ENCODE measurements at regions not wholly inside any gene's neighbourhood (a gene's known extent, or its start where the extent isn't known, plus 50 kb on each side); places are given as distances from the start of the nearest gene placed in this dataset.
A peak's percentile ranks its signal among the peaks of the same experiment; 100 is the strongest.

DNA sequence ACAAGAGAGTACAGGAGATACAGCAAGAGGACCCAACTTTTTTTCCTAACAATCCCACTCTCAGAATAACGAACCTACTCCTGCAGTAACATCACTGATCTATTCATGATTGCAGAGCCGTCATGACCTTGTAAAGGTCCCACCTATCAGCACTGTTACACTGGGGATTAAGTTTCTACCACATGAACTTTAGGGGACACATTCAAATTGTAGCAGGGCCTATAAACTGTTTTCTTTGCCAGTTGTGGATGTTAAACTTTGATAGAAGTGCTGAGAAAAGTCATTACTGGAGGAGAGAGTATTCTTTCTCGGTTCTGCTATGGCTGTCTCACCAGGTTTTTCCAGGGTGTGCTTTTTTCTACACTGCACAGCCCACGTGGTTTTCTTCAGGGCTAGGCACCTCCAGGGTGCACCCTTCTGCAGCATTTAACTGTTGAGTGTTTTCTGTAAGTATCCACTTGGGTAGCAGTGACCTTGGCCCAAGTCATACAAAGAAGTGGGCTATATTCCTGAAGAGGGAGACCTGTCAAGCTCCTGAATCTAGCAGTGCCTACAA lies 131.6 kb upstream of the AHR start:
- Mint-ChIP-seq H3K4me3 (no peak overlapping the region), H3K27ac (peak overlapping the region in 1 of 9 donors; percentile 9), H3K4me1 (peaks cover 0 to 37% (median 13%) of the 10 kb centered on the region in 7 donors), H3K27me3 (no peaks in the 10 kb centered on the region), H3K9me3 (peaks cover 0 to 14% (median 0%) of the 10 kb centered on the region in 11 donors), H3K36me3 (peaks cover 0 to 21% (median 0%) of the 10 kb centered on the region in 5 donors)
- H3K36me3 ChIP-seq (ENCODE audit: control insufficient read depth in 2 of 3, insufficient read depth in 3 of 3, low read length in 3 of 3) = no peaks in the 10 kb centered on the region
- H3K27ac ChIP-seq (ENCODE audit: low read depth, low read length) = no peak overlapping the region
- H3K9me3 ChIP-seq (ENCODE audit: control insufficient read depth in 2 of 3, low read length in 3 of 3) = no peaks in the 10 kb centered on the region
- peak in 1 of 9 donors; percentile 28 for DNase-seq
- ATAC-seq = no peak
- H3K27me3 ChIP-seq (ENCODE audit: control insufficient read depth in 2 of 2, insufficient read depth in 2 of 2, low read length in 2 of 2) = no peaks in the 10 kb centered on the region
- H3K4me1 ChIP-seq (ENCODE audit: control insufficient read depth in 2 of 2, insufficient read depth in 2 of 2, low read length in 2 of 2) = no peaks in the 10 kb centered on the region
- ChIA-PET POLR2A (no interaction called here), CTCF (interaction anchor here (1.1 kb wide), 1 partner anchor 30 kb away, joined by 3 read pairs; no protein-coding TSS in a partner anchor)
- intact Hi-C loops (cut with micrococcal nuclease) = loop anchor here in 1 of 2 donors (2.0 kb wide), 1 partner anchor 24 kb away; no protein-coding TSS in a partner anchor
- H3K4me3 ChIP-seq (ENCODE audit: low read length) = no peak overlapping the region

DNA sequence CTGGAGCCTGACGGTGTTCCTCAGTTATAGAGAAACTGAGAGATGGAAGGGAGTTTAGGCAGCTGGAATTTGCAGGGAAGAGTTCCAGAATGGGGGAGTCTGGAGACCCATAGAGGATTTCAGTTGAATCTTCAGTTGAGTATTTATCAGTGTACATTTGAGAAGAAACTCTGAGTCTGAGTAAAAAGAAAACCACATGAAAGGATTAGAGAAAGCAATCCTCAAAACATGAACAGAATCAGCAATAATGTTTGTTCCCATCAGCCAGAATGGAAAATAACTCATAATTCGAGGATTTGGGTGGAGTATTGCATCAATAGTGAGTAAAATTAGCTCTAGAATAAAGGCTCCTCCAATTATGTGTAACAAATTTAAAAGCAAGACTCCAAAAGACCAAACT lies 130.0 kb upstream of the AHR start:
- no peak for ATAC-seq
- no peak overlapping the region for H3K4me3 Mint-ChIP-seq
- H3K9me3 Mint-ChIP-seq = peaks cover 0 to 2% (median 0%) of the 10 kb centered on the region in 11 donors
- peaks cover 0 to 8% (median 0%) of the 10 kb centered on the region in 5 donors for H3K36me3 Mint-ChIP-seq
- H3K4me1 ChIP-seq (ENCODE audit: control insufficient read depth in 2 of 2, insufficient read depth in 2 of 2, low read length in 2 of 2) = no peaks in the 10 kb centered on the region
- peaks cover 0 to 32% (median 6%) of the 10 kb centered on the region in 7 donors for H3K4me1 Mint-ChIP-seq
- H3K27me3 Mint-ChIP-seq = peaks cover 0 to 4% (median 0%) of the 10 kb centered on the region in 5 donors
- H3K27ac ChIP-seq (ENCODE audit: low read depth, low read length) = no peak overlapping the region
- intact Hi-C loops (cut with micrococcal nuclease) = loop anchor here in 1 of 2 donors (2.0 kb wide), 1 partner anchor 14 kb away; no protein-coding TSS in a partner anchor
- H3K9me3 ChIP-seq (ENCODE audit: control insufficient read depth in 2 of 3, low read length in 3 of 3) = no peaks in the 10 kb centered on the region
- CTCF ChIA-PET = interaction anchor here (0.6 kb wide), 1 partner anchor 560 kb away, joined by 3 read pairs; no protein-coding TSS in a partner anchor
- POLR2A ChIA-PET = no interaction called here
- no peaks in the 10 kb centered on the region for H3K36me3 ChIP-seq (ENCODE audit: control insufficient read depth in 2 of 3, insufficient read depth in 3 of 3, low read length in 3 of 3)
- no peaks in the 10 kb centered on the region for H3K27me3 ChIP-seq (ENCODE audit: control insufficient read depth in 2 of 2, insufficient read depth in 2 of 2, low read length in 2 of 2)
- no peak for DNase-seq
- no peak overlapping the region for H3K27ac Mint-ChIP-seq
- no peak overlapping the region for H3K4me3 ChIP-seq (ENCODE audit: low read length)

DNA sequence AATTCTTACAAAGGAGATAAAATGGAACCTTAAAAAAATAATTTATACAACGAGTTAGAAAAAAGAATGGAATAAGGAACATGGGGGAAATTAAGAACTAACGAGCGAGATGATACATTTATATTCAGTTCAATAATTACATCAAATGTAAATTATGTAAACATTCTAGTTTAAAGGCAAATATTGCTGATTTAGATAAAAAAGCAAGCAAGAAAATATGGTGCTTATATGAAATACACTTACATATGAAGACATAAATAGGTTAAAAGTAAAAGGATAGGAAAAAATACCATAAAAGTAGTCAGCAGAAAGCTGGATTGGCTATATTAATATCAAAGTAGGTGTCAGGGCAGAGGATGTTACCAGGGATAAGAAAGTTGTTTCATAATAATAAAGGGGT lies 127.0 kb upstream of the AHR start:
- Histone ChIP-seq H3K27ac (ENCODE audit: low read depth, low read length) (no peak overlapping the region), H3K36me3 (ENCODE audit: control insufficient read depth in 2 of 3, insufficient read depth in 3 of 3, low read length in 3 of 3) (no peaks in the 10 kb centered on the region), H3K27me3 (ENCODE audit: control insufficient read depth in 2 of 2, insufficient read depth in 2 of 2, low read length in 2 of 2) (no peaks in the 10 kb centered on the region), H3K9me3 (ENCODE audit: control insufficient read depth in 2 of 3, low read length in 3 of 3) (no peaks in the 10 kb centered on the region), H3K4me3 (ENCODE audit: low read length) (no peak overlapping the region), H3K4me1 (ENCODE audit: control insufficient read depth in 2 of 2, insufficient read depth in 2 of 2, low read length in 2 of 2) (no peaks in the 10 kb centered on the region)
- Mint-ChIP-seq H3K27ac (no peak overlapping the region), H3K9me3 (peaks cover 0 to 3% (median 0%) of the 10 kb centered on the region in 11 donors), H3K4me1 (peaks cover 0 to 31% (median 6%) of the 10 kb centered on the region in 7 donors), H3K36me3 (peaks cover 0 to 7% (median 0%) of the 10 kb centered on the region in 5 donors), H3K4me3 (no peak overlapping the region), H3K27me3 (peaks cover 0 to 11% (median 0%) of the 10 kb centered on the region in 5 donors)
- POLR2A ChIA-PET = no interaction called here
- ATAC-seq (no peak), DNase-seq (no peak)
- CTCF ChIA-PET = no interaction called here
- intact Hi-C loops (cut with micrococcal nuclease) = no loop called here

DNA sequence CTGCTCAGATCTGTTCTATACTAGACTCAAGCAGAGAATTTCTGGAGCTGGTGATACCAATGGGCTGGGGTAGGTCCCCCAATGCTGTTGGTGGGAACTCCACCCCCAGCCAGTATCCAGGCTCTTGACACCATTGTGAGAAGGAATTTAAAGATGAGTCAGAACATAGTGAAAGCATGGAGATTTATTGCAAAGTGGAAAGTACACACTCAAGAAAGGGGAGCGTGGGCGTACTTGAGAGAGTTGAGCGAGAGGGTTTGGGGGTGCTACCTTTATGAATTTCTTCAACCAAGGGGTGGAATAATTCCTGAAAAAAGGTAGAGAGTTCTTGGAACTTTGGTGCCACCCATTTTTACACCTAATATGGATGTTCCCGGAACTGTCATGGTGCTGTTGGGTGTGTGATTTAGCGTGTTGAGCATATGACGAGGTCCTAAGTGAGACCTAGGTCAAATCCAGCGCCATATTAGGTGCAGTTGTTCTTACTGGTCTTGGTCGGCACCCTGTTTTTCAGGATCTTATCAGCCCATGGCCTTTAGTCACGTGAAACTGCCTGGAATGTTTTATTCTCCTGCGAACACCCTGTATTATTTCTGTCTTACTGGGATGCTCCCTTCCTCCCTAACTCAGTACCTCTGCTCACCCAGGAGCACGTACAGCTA lies 122.0 kb upstream of the AHR start:
- Histone ChIP-seq H3K27ac (ENCODE audit: low read depth, low read length) (no peak overlapping the region), H3K4me3 (ENCODE audit: low read length) (no peak overlapping the region), H3K27me3 (ENCODE audit: control insufficient read depth in 2 of 2, insufficient read depth in 2 of 2, low read length in 2 of 2) (no peaks in the 10 kb centered on the region), H3K36me3 (ENCODE audit: control insufficient read depth in 2 of 3, insufficient read depth in 3 of 3, low read length in 3 of 3) (no peaks in the 10 kb centered on the region), H3K9me3 (ENCODE audit: control insufficient read depth in 2 of 3, low read length in 3 of 3) (no peaks in the 10 kb centered on the region), H3K4me1 (ENCODE audit: control insufficient read depth in 2 of 2, insufficient read depth in 2 of 2, low read length in 2 of 2) (no peaks in the 10 kb centered on the region)
- intact Hi-C loops (cut with micrococcal nuclease) = no loop called here
- Mint-ChIP-seq H3K4me3 (no peak overlapping the region), H3K9me3 (peaks cover 0 to 3% (median 0%) of the 10 kb centered on the region in 11 donors), H3K27me3 (peaks cover 0 to 11% (median 0%) of the 10 kb centered on the region in 5 donors), H3K36me3 (peaks cover 0 to 6% (median 0%) of the 10 kb centered on the region in 5 donors), H3K27ac (no peak overlapping the region), H3K4me1 (peaks cover 0 to 3% (median 0%) of the 10 kb centered on the region in 7 donors)
- CTCF ChIA-PET = no interaction called here
- POLR2A ChIA-PET = no interaction called here
- no peak for ATAC-seq
- no peak for DNase-seq

DNA sequence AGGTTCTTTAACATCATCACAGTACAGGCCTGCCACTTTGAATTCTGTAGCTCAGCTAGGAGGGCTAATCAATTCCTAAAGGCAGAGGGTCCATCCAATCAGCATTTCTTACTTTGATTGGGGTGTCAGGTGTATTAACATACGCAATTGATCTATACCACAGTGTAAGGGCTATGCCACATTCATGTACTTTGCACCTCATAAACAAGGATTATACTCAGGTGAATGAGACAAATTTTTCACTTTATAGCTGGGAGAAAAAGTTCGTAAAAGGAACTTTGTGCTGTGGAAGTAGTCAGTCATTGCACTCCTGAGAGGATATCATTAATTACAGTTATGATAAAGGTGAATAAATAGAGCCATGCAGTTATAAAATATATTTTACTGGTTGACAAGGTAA lies 119.9 kb upstream of the AHR start:
- no peak overlapping the region for H3K4me3 ChIP-seq (ENCODE audit: low read length)
- intact Hi-C loops (cut with micrococcal nuclease) = no loop called here
- H3K4me3 Mint-ChIP-seq = no peak overlapping the region
- H3K4me1 ChIP-seq (ENCODE audit: control insufficient read depth in 2 of 2, insufficient read depth in 2 of 2, low read length in 2 of 2) = no peaks in the 10 kb centered on the region
- peaks cover 0 to 10% (median 0%) of the 10 kb centered on the region in 5 donors for H3K36me3 Mint-ChIP-seq
- peaks cover 0 to 12% (median 4%) of the 10 kb centered on the region in 5 donors for H3K27me3 Mint-ChIP-seq
- ATAC-seq (no peak), DNase-seq (no peak)
- H3K36me3 ChIP-seq (ENCODE audit: control insufficient read depth in 2 of 3, insufficient read depth in 3 of 3, low read length in 3 of 3) = no peaks in the 10 kb centered on the region
- H3K27me3 ChIP-seq (ENCODE audit: control insufficient read depth in 2 of 2, insufficient read depth in 2 of 2, low read length in 2 of 2) = no peaks in the 10 kb centered on the region
- no peak overlapping the region for H3K27ac Mint-ChIP-seq
- ChIA-PET CTCF (no interaction called here), POLR2A (no interaction called here)
- no peak overlapping the region for H3K27ac ChIP-seq (ENCODE audit: low read depth, low read length)
- no peaks in the 10 kb centered on the region for H3K9me3 ChIP-seq (ENCODE audit: control insufficient read depth in 2 of 3, low read length in 3 of 3)
- peaks cover 0 to 3% (median 0%) of the 10 kb centered on the region in 11 donors for H3K9me3 Mint-ChIP-seq
- H3K4me1 Mint-ChIP-seq = peaks cover 0 to 2% (median 0%) of the 10 kb centered on the region in 7 donors

DNA sequence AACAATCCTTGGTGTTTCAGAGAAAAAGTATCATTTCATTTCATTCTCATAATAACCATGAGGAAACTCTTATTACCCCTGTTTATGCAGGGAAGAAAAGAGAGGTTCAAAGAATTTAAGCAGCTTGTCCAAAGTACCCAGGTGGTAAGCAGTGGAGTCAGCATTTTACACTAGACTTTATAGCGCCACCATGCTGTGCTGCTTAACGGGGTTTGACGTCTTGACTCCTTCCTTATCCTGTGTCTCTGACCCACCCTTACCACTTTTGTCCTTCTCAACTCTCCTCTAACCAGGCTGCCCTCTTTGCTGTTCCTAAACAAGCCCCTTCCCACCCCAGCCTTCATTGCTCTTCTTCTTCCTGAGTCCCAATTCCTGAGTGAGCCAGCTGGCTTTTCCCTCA lies 117.0 kb upstream of the AHR start:
- Histone ChIP-seq H3K9me3 (ENCODE audit: control insufficient read depth in 2 of 3, low read length in 3 of 3) (no peaks in the 10 kb centered on the region), H3K4me1 (ENCODE audit: control insufficient read depth in 2 of 2, insufficient read depth in 2 of 2, low read length in 2 of 2) (no peaks in the 10 kb centered on the region), H3K36me3 (ENCODE audit: control insufficient read depth in 2 of 3, insufficient read depth in 3 of 3, low read length in 3 of 3) (no peaks in the 10 kb centered on the region), H3K27me3 (ENCODE audit: control insufficient read depth in 2 of 2, insufficient read depth in 2 of 2, low read length in 2 of 2) (no peaks in the 10 kb centered on the region), H3K27ac (ENCODE audit: low read depth, low read length) (no peak overlapping the region), H3K4me3 (ENCODE audit: low read length) (no peak overlapping the region)
- Mint-ChIP-seq H3K4me1 (peaks cover 0 to 7% (median 0%) of the 10 kb centered on the region in 7 donors), H3K9me3 (peaks cover 0 to 3% (median 0%) of the 10 kb centered on the region in 11 donors), H3K27ac (no peak overlapping the region), H3K4me3 (no peak overlapping the region), H3K36me3 (peaks cover 0 to 5% (median 0%) of the 10 kb centered on the region in 5 donors), H3K27me3 (peaks cover 0 to 9% (median 4%) of the 10 kb centered on the region in 5 donors)
- ChIA-PET POLR2A (no interaction called here), CTCF (no interaction called here)
- DNase-seq (no peak), ATAC-seq (no peak)
- intact Hi-C loops (cut with micrococcal nuclease) = no loop called here
